Kidney (tissue), 13 donors: ENCODE measurements at regions not wholly inside any gene's neighbourhood (a gene's known extent, or its start where the extent isn't known, plus 50 kb on each side); places are given as distances from the start of the nearest gene placed in this dataset.

Experiments
- DNase-seq, 5 donors: peaks; one replicate each; pipeline ENCODE4 v3.0.0-alpha.2; 2013 to 2020
- FAIRE-seq: peaks from 2 replicates; lab custom pipeline; 2012; peaks lifted over from hg19 to GRCh38; lab: Jason Lieb, UNC
- H3K27ac ChIP-seq, 2 donors: one replicate each; pipeline ENCODE4 v1.7.0; 2013; ENCODE audit warnings: low read depth in 2 of 2, low read length in 2 of 2, inconsistent platforms in 1 of 2
- H3K27me3 ChIP-seq: one replicate; pipeline ENCODE4 v1.7.1; 2013; ENCODE audit warnings: low read length, inconsistent platforms; ENCODE audit not compliant: control insufficient read depth, insufficient read depth
- H3K36me3 ChIP-seq, 3 donors: one replicate each; pipeline versions ENCODE4 v1.7.0 to v1.7.1; 2013; ENCODE audit warnings: low read length in 3 of 3, control low read depth in 1 of 3, inconsistent platforms in 1 of 3; ENCODE audit not compliant: insufficient read depth in 3 of 3, control insufficient read depth in 2 of 3
- H3K4me1 ChIP-seq, 3 donors: one replicate each; pipeline versions ENCODE4 v1.7.0 to v1.7.1; 2013; ENCODE audit warnings: low read length in 3 of 3, inconsistent platforms in 1 of 3, low read depth in 1 of 3; ENCODE audit not compliant: control insufficient read depth in 2 of 3, insufficient read depth in 2 of 3
- H3K4me3 ChIP-seq, 3 donors: one replicate each; pipeline versions ENCODE4 v1.7.0 to v1.8.1; 2013; ENCODE audit warnings: low read length in 3 of 3, control low read depth in 1 of 3, inconsistent platforms in 1 of 3
- H3K9ac ChIP-seq, 3 donors: one replicate each; pipeline versions ENCODE4 v1.7.0 to v1.7.1; 2013; ENCODE audit warnings: low read length in 3 of 3, control low read depth in 1 of 3, inconsistent platforms in 1 of 3
- H3K9me3 ChIP-seq, 3 donors: one replicate each; pipeline versions ENCODE4 v1.7.0 to v1.7.1; 2013; ENCODE audit warnings: low read length in 3 of 3, control low read depth in 1 of 3, inconsistent platforms in 1 of 3; ENCODE audit not compliant: control insufficient read depth in 2 of 3, insufficient read depth in 1 of 3
- CTCF ChIP-seq: IDR thresholded peaks from 3 replicates; pipeline ENCODE4 v1.5.1; 2012; ENCODE audit warnings: mild to moderate bottlenecking, moderate library complexity, borderline replicate concordance; ENCODE audit not compliant: insufficient read depth; ENCODE audit errors: extremely low read depth
- intact Hi-C: fragments of 100-400 bp; cut with DNase I; formaldehyde crosslinking; loops from one replicate; pipeline ENCODE4 v1.11.1; 2022
- donor health status: control.
- donor health status: control.
- donor health status: control.
- donor health status: control.
- donor health status: control.
- donor health status: DM: yes; HTN: yes; CAD: no.
- donor health status: Normal renal cell carcinoma (clear cell type).

GRCh38 chr4:146110871-146111485 lies 64.5 kb upstream of the LSM6 start:
- FAIRE-seq = no peak
- no peaks in the 10 kb centered on the region for H3K27me3 ChIP-seq
- no peaks in the 10 kb centered on the region for H3K4me1 ChIP-seq
- TF ChIP-seq CTCF = no peak
- no peaks in the 10 kb centered on the region for H3K36me3 ChIP-seq
- intact Hi-C loops = no loop called here
- no peak overlapping the region for H3K27ac ChIP-seq
- H3K4me3 ChIP-seq = no peak overlapping the region
- H3K9me3 ChIP-seq = no peaks in the 10 kb centered on the region
- no peak overlapping the region for H3K9ac ChIP-seq
- DNase-seq = no peak

- DNase-seq (no peak), FAIRE-seq (no peak)
- intact Hi-C loops = no loop called here
Observed at GRCh38 chr4:146108756-146109155, 66.8 kb upstream of the LSM6 start.

GRCh38 chr4:146107587-146108240 lies 67.8 kb upstream of the LSM6 start:
- FAIRE-seq (no peak), DNase-seq (no peak)
- H3K27ac ChIP-seq = no peak overlapping the region

More at GRCh38 chr4:146108756-146109155, 66.8 kb upstream of the LSM6 start:
- no peak for TF ChIP-seq CTCF
- H3K9ac ChIP-seq = no peak overlapping the region
- H3K4me1 ChIP-seq = no peaks in the 10 kb centered on the region
- no peaks in the 10 kb centered on the region for H3K9me3 ChIP-seq
- no peak overlapping the region for H3K27ac ChIP-seq
- H3K4me3 ChIP-seq = no peak overlapping the region
- no peaks in the 10 kb centered on the region for H3K36me3 ChIP-seq
- no peaks in the 10 kb centered on the region for H3K27me3 ChIP-seq

More at GRCh38 chr4:146107587-146108240, 67.8 kb upstream of the LSM6 start:
- intact Hi-C loops = no loop called here
- H3K9me3 ChIP-seq = no peaks in the 10 kb centered on the region
- H3K4me3 ChIP-seq = no peak overlapping the region
- H3K9ac ChIP-seq = no peak overlapping the region
- no peaks in the 10 kb centered on the region for H3K4me1 ChIP-seq
- H3K27me3 ChIP-seq = no peaks in the 10 kb centered on the region
- TF ChIP-seq CTCF = no peak
- no peaks in the 10 kb centered on the region for H3K36me3 ChIP-seq
